HepG2 (cell line): ENCODE measurements at regions not wholly inside any gene's neighbourhood (a gene's known extent, or its start where the extent isn't known, plus 50 kb on each side); places are given as distances from the start of the nearest gene placed in this dataset.
A peak's percentile ranks its signal among the peaks of the same experiment; 100 is the strongest.

Source experiments
- ARNT2 ChIP-seq: sonication (generic); formaldehyde crosslinking; IDR thresholded peaks from 2 replicates; pipeline ENCODE4 v1.8.0; 2022; ENCODE audit warnings: mild to moderate bottlenecking, low read depth, missing genetic modification reagents, moderate library complexity
- HOMEZ ChIP-seq: IDR thresholded peaks from 2 replicates; pipeline ENCODE4 v1.6.1; 2016; ENCODE audit warnings: low read depth
- NFYB ChIP-seq: sonication (generic); formaldehyde crosslinking; IDR thresholded peaks from 2 replicates; pipeline ENCODE4 v1.4.0; 2020; ENCODE audit warnings: missing genetic modification reagents
- SCMH1 ChIP-seq: sonication (generic); formaldehyde crosslinking; IDR thresholded peaks from 2 replicates; pipeline ENCODE4 v1.9.0; 2021; ENCODE audit warnings: missing genetic modification reagents, mild to moderate bottlenecking, borderline replicate concordance
- TEAD2 ChIP-seq: sonication (generic); formaldehyde crosslinking; IDR thresholded peaks from 2 replicates; pipeline ENCODE4 v1.9.0; 2021; ENCODE audit warnings: missing genetic modification reagents
- USF2 ChIP-seq, 2 experiments: sonication (generic) in 1 of 2; formaldehyde crosslinking in 1 of 2; IDR thresholded peaks; 2 replicates each; pipeline versions ENCODE4 v1.5.1 to v1.6.1; 2011 to 2020; ENCODE audit warnings: borderline replicate concordance in 1 of 2, low read depth in 1 of 2, low read length in 1 of 2, mild to moderate bottlenecking in 1 of 2, missing genetic modification reagents in 1 of 2, moderate library complexity in 1 of 2
- ZNF326 ChIP-seq: sonication (generic); formaldehyde crosslinking; IDR thresholded peaks from 2 replicates; pipeline ENCODE4 v1.4.0; 2020; ENCODE audit warnings: missing genetic modification reagents, borderline replicate concordance
- ZNF33A ChIP-seq: sonication (generic); formaldehyde crosslinking; IDR thresholded peaks from 2 replicates; pipeline ENCODE4 v1.5.1; 2020; ENCODE audit warnings: missing genetic modification reagents, mild to moderate bottlenecking, moderate library complexity, borderline replicate concordance
- TF ChIP-seq, protein P1 (sequence below): sonication (generic); formaldehyde crosslinking; IDR thresholded peaks from 2 replicates; pipeline ENCODE4 v1.4.0; 2020; ENCODE audit warnings: mild to moderate bottlenecking, missing genetic modification reagents
- TF ChIP-seq, protein P2 (sequence below): fragments of 450-650 bp; IDR thresholded peaks from 2 replicates; pipeline ENCODE4 v1.6.1; 2017

DNA sequence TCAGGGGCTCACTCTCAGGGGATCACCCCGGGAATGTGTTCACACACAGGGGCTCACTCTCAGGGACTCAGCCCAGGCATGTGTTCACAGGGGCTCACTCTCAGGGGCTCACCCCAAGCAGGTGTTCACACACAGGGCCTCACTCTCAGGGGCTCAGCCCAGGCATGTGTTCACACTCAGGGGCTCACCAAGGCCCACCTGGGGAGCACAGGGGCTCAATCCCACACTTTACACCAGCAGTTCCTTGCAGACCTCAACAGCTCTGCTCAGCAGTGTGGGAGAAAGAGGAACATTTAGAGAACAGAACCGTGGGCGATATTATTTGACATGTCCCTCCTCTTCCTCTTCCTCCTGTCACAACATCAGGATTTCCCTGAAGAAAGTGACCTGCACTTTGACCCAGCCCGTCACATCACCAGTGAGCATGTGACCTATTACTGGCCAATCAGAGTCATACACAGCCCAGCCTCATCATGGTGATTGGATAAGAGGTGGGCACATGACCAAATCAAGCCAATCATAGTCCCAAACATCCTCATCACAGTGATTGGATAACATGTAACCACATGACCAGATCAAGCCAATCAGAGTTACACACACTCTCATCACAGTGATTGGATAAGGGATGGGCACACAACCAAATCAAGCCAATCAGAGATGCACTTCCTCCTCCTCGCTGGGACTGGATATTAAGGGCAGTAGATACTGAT lies 359.4 kb upstream of the SFSWAP start (continued):
- TF ChIP-seq, protein P1, sequence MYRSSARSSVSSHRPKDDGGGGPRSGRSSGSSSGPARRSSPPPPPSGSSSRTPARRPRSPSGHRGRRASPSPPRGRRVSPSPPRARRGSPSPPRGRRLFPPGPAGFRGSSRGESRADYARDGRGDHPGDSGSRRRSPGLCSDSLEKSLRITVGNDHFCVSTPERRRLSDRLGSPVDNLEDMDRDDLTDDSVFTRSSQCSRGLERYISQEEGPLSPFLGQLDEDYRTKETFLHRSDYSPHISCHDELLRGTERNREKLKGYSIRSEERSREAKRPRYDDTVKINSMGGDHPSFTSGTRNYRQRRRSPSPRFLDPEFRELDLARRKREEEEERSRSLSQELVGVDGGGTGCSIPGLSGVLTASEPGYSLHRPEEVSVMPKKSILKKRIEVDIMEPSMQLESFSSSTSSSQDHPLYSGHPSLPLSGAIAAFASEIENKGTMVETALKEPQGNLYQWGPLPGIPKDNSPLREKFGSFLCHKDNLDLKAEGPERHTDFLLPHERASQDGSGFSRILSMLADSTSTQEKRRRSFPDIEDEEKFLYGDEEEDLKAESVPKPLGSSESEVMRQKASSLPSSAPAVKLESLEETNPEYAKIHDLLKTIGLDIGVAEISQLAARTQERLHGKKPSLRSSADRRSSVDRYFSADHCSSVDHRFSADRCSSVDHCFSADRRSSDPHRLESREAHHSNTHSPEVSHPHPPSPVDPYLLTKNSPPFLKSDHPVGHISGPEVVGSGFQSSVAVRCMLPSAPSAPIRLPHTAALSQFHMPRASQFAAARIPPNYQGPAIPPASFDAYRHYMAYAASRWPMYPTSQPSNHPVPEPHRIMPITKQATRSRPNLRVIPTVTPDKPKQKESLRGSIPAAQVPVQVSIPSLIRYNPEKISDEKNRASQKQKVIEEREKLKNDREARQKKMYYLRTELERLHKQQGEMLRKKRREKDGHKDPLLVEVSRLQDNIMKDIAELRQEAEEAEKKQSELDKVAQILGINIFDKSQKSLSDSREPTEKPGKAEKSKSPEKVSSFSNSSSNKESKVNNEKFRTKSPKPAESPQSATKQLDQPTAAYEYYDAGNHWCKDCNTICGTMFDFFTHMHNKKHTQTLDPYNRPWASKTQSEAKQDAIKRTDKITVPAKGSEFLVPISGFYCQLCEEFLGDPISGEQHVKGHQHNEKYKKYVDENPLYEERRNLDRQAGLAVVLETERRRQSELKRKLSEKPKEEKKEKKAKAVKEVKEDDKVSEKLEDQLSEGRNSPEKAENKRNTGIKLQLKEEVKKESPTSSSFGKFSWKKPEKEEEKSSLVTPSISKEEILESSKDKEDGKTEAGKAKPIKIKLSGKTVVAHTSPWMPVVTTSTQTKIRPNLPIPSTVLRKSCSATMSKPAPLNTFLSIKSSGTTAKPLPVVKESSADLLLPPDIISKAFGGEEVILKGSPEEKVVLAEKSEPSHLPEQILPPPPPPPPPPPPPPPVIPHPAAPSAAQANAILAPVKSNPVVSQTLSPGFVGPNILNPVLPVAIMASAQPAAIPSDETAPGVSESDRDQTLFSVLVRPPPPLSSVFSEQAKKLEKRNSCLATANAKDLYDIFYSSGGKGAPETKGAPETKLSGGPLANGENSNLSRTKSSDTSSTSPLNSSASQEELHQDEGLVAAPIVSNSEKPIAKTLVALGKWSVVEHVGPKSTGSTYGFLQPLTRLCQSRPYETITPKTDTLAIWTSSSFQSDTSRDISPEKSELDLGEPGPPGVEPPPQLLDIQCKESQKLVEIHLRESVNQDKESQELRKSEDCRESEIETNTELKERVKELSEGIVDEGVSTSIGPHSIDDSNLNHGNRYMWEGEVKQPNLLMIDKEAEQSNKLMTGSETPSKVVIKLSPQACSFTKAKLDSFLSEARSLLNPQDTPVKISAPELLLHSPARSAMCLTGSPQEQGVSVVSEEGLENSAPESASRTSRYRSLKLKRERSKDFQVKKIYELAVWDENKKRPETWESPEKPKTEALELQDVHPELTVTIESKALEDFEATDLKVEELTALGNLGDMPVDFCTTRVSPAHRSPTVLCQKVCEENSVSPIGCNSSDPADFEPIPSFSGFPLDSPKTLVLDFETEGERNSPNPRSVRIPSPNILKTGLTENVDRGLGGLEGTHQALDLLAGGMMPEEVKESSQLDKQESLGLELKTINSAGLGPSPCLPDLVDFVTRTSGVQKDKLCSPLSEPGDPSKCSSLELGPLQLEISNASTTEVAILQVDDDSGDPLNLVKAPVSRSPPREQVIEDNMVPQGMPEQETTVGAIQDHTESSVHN (CRISPR knock-in tag), result no peak
- TF ChIP-seq ZNF33A (CRISPR knock-in tag) (no peak), USF2 (IDR thresholded peaks at IDR 0.05; ENCODE audit: low read depth, low read length) (0 out of 2 replicates have a peak, but pooled peaks have one; percentile 33), USF2 (CRISPR knock-in tag; IDR thresholded peaks at IDR 0.05; ENCODE audit: borderline replicate concordance) (no peak; the same call in 1 of the 2 replicates), TEAD2 (CRISPR knock-in tag) (no peak), ZNF326 (no peak), ARNT2 (CRISPR knock-in tag) (no peak), HOMEZ (CRISPR knock-in tag) (no peak), SCMH1 (CRISPR knock-in tag) (no peak), NFYB (CRISPR knock-in tag) (peak; percentile 52)
- TF ChIP-seq, protein P2, sequence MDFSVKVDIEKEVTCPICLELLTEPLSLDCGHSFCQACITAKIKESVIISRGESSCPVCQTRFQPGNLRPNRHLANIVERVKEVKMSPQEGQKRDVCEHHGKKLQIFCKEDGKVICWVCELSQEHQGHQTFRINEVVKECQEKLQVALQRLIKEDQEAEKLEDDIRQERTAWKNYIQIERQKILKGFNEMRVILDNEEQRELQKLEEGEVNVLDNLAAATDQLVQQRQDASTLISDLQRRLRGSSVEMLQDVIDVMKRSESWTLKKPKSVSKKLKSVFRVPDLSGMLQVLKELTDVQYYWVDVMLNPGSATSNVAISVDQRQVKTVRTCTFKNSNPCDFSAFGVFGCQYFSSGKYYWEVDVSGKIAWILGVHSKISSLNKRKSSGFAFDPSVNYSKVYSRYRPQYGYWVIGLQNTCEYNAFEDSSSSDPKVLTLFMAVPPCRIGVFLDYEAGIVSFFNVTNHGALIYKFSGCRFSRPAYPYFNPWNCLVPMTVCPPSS, result no peak
